ENCODE measurements at regions not wholly inside any gene's neighbourhood (a gene's known extent, or its start where the extent isn't known, plus 50 kb on each side); places are given as distances from the start of the nearest gene placed in this dataset.
A peak's percentile ranks its signal among the peaks of the same experiment; 100 is the strongest.

DNA sequence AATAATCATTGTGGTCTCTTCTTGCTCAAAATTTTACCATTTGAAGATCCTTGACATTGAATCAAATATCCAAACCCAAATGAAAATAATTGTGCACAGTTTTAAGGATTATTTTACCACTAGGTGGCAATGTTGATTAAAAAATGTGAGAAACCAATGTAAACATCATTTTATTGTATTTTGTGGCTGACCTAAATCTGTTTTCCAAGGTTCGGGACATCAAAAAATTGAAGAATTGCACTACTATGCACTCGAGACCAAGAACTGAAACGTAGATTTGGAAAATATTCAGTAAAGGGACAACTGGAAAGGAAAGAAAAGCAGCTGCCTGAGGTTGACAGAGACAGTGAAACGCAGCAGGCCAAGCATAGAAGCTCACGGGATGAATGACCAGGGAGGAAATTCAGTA is 259.3 kb downstream of the SNX13 start:
- DNase-seq (ENCODE audit: low spot score in 2 of 2) = no peak
- Histone ChIP-seq H3K9me3 (no peaks in the 10 kb centered on the region), H3K36me3 (no peaks in the 10 kb centered on the region), H3K4me1 (peaks cover 0 to 46% (median 23%) of the 10 kb centered on the region in 4 donors), H3K27me3 (no peaks in the 10 kb centered on the region), H3K4me3 (no peak overlapping the region), H3K27ac (peak overlapping the region; percentile 31 to 79 (median 59))
- peak; percentile 41 to 84 (median 61) for TF ChIP-seq CTCF (IDR thresholded peaks at IDR 0.05)
- TF ChIP-seq POLR2A (IDR thresholded peaks at IDR 0.05) = no peak
- WGBS, 2 donors = 18 to 21% methylated on average over 5 of the region's 5 CpGs

DNA sequence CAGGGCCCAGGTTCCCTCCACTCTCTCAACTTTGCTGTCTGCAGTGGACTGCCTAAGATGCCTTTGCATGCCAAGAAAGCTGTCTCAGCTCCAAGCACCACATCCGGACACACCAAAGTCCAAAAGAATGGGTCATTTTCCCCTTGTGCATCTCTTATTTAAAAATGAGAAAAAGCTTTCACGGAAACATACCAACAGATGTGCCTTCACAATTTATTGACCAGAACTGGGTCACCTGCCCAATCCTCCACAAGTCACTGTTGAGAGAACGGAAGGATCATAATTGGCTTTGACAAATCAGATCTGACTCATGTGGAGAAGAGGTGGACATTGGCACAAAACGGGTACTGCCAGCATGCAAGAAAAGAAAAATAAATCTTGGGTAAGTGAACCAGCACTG is 258.3 kb downstream of the SNX13 start:
- TF ChIP-seq CTCF (IDR thresholded peaks at IDR 0.05) = no peak
- TF ChIP-seq POLR2A (IDR thresholded peaks at IDR 0.05) = no peak
- no peak for TF ChIP-seq EP300 (IDR thresholded peaks at IDR 0.05)
- no peaks in the 10 kb centered on the region for H3K27me3 ChIP-seq
- H3K27ac ChIP-seq = peak overlapping the region in 2 of 4 donors; percentile 18 to 79
- peaks cover 0 to 46% (median 23%) of the 10 kb centered on the region in 4 donors for H3K4me1 ChIP-seq
- WGBS, 2 donors = 59 to 60% methylated on average over 4 of the region's 4 CpGs
- H3K4me3 ChIP-seq = no peak overlapping the region
- DNase-seq (ENCODE audit: low spot score in 2 of 2) = no peak
- no peaks in the 10 kb centered on the region for H3K9me3 ChIP-seq
- H3K36me3 ChIP-seq = no peaks in the 10 kb centered on the region

GRCh38 chr7:17682586-17682985 is 257.7 kb downstream of the SNX13 start:
- H3K4me3 ChIP-seq = no peak overlapping the region
- peak overlapping the region in 2 of 4 donors; percentile 46 to 79 for H3K27ac ChIP-seq
- no peaks in the 10 kb centered on the region for H3K9me3 ChIP-seq
- no peaks in the 10 kb centered on the region for H3K27me3 ChIP-seq
- 44% methylated on average over 3 of the region's 3 CpGs for WGBS, 2 donors
- H3K36me3 ChIP-seq = no peaks in the 10 kb centered on the region
- no peak for TF ChIP-seq EP300 (IDR thresholded peaks at IDR 0.05)
- no peak for TF ChIP-seq CTCF (IDR thresholded peaks at IDR 0.05)
- TF ChIP-seq POLR2A (IDR thresholded peaks at IDR 0.05) = no peak
- DNase-seq (ENCODE audit: low spot score in 2 of 2) = no peak
- peaks cover 0 to 43% (median 22%) of the 10 kb centered on the region in 4 donors for H3K4me1 ChIP-seq

DNA sequence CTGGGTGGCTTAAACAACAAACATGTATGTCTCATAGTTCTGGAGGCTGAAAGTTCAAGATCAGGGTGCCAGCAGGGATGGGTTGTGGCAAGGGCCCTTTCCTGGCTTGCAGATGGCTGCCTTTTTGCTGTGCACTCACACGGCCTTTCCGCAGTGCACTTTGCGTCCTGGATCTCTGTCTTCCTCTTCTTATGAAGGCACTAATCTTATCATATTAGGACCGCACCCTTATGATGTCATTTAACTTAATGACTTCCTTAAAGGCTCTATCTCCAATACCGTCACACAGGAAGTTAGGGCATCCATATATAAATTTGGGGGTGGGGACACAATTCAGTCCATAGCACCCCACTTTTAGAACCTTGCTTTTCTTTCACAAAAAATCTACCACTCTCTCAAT is 255.2 kb downstream of the SNX13 start:
- 93 to 99% methylated on average over 5 of the region's 5 CpGs for WGBS, 2 donors
- H3K4me1 ChIP-seq = peaks cover 0 to 23% (median 13%) of the 10 kb centered on the region in 4 donors
- DNase-seq (ENCODE audit: low spot score in 2 of 2) = no peak
- H3K4me3 ChIP-seq = no peak overlapping the region
- TF ChIP-seq CTCF (IDR thresholded peaks at IDR 0.05) = no peak
- no peak for TF ChIP-seq EP300 (IDR thresholded peaks at IDR 0.05)
- H3K27ac ChIP-seq = no peak overlapping the region
- H3K27me3 ChIP-seq = no peaks in the 10 kb centered on the region
- H3K36me3 ChIP-seq = no peaks in the 10 kb centered on the region
- H3K9me3 ChIP-seq = peaks cover 0 to 4% (median 0%) of the 10 kb centered on the region in 4 donors

DNA sequence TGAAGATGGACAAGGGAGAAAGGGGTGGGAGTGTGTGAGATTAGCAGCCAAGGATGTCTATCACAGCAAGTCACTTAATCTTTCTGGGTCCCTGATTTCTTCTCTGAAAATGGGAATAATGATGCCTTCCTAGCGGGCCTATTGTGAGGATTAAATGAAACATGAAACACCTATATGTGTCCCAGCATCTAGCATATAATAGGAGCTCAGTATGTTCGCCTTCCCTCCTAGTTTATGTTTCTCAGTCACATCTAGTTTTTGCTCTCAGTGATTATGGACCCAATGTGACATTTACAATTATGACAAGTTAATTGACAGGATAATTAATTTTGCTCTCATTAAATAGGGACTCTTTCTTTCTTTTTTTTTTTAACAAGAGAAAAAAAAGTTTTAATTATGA is 252.9 kb downstream of the SNX13 start:
- no peak for TF ChIP-seq CTCF (IDR thresholded peaks at IDR 0.05)
- TF ChIP-seq EP300 (IDR thresholded peaks at IDR 0.05) = no peak
- TF ChIP-seq POLR2A (IDR thresholded peaks at IDR 0.05) = no peak

More for the DNA sequence above, 252.9 kb downstream of the SNX13 start:
- peaks cover 0 to 4% (median 0%) of the 10 kb centered on the region in 4 donors for H3K9me3 ChIP-seq
- H3K27me3 ChIP-seq = no peaks in the 10 kb centered on the region
- peaks cover 0 to 10% (median 3%) of the 10 kb centered on the region in 4 donors for H3K4me1 ChIP-seq
- no peaks in the 10 kb centered on the region for H3K36me3 ChIP-seq
- H3K27ac ChIP-seq = no peak overlapping the region
- 93 to 97% methylated on average over 2 of the region's 2 CpGs for WGBS, 2 donors
- DNase-seq (ENCODE audit: low spot score in 2 of 2) = no peak
- no peak overlapping the region for H3K4me3 ChIP-seq

All from tibial nerve (tissue), 4 donors.